Endothelial cell of umbilical vein (primary cell): ENCODE measurements at regions not wholly inside any gene's neighbourhood (a gene's known extent, or its start where the extent isn't known, plus 50 kb on each side); places are given as distances from the start of the nearest gene placed in this dataset.

ENCODE experiments used
- BruUV-seq: library from RNA; stranded (reverse); fragments of 400-500 nt; replicated peaks from 2 replicates; lab custom pipeline; 2021; lab: Mats Ljungman, UMichigan
- CTCF ChIA-PET: fragments of 300-600, 350-600 bp; sonication (Branson Sonifier 250); formaldehyde crosslinking; loops from one replicate; lab custom pipeline; 2021; ENCODE audit warnings: antibody characterized with exemption, inconsistent platforms; lab: Charles Lee
- POLR2A ChIA-PET: fragments of 300-600, 350-600 bp; sonication (Branson Sonifier 250); formaldehyde crosslinking; loops from one replicate; lab custom pipeline; 2021; ENCODE audit warnings: antibody characterized with exemption, inconsistent platforms; lab: Charles Lee
- DNase-seq: peaks from one replicate; pipeline ENCODE4 v3.0.0-alpha.2; 2011; ENCODE audit warnings: low read depth, low spot score
- FAIRE-seq: peaks from 2 replicates; lab custom pipeline; 2011; peaks lifted over from hg19 to GRCh38; lab: Jason Lieb, UNC
- H2AFZ ChIP-seq: 2 replicates; pipeline ENCODE4 v1.6.0; 2012; ENCODE audit warnings: low read depth, low read length, control low read depth, inconsistent platforms
- H3K27ac ChIP-seq: 2 replicates; pipeline ENCODE4 v1.5.1; 2011; ENCODE audit warnings: low read depth, mild to moderate bottlenecking, control low read depth, low read length, moderate library complexity; ENCODE audit not compliant: insufficient read depth
- H3K27me3 ChIP-seq, 2 experiments: 2 replicates each; pipeline versions ENCODE4 v1.6.0 to v1.6.1; 2011; ENCODE audit warnings: low read length in 2 of 2, mixed read lengths in 1 of 2; ENCODE audit not compliant: control insufficient read depth in 2 of 2, insufficient read depth in 2 of 2
- H3K36me3 ChIP-seq, 2 experiments: 2 replicates in 1 of 2; 3 replicates in 1 of 2; pipeline ENCODE4 v1.5.1; 2011; ENCODE audit warnings: low read length in 2 of 2, mild to moderate bottlenecking in 1 of 2, moderate library complexity in 1 of 2; ENCODE audit not compliant: control insufficient read depth in 2 of 2, insufficient read depth in 2 of 2; ENCODE audit errors: extremely low read depth in 1 of 2
- H3K4me1 ChIP-seq: 3 replicates; pipeline ENCODE4 v1.5.1; 2011; ENCODE audit warnings: mild to moderate bottlenecking, low read length; ENCODE audit not compliant: control insufficient read depth, insufficient read depth; ENCODE audit errors: extremely low read depth
- H3K4me2 ChIP-seq: 2 replicates; pipeline ENCODE4 v1.6.1; 2011; ENCODE audit warnings: low read length, control low read depth, mixed read lengths; ENCODE audit not compliant: insufficient read depth
- H3K4me3 ChIP-seq, 3 experiments: fragments of 200-600 bp in 1 of 3; sonication (generic), shearing (Covaris generic) in 1 of 3; replicated peaks in 1 of 3; 2 replicates each; pipeline ENCODE4 v1.5.1; 2011 to 2016; ENCODE audit warnings: control low read depth in 3 of 3, low read length in 3 of 3, mild to moderate bottlenecking in 2 of 3, inconsistent platforms in 1 of 3, low read depth in 1 of 3, moderate library complexity in 1 of 3; ENCODE audit not compliant: insufficient read depth in 1 of 3
- H3K79me2 ChIP-seq: 2 replicates; pipeline ENCODE4 v1.6.0; 2012; ENCODE audit warnings: low read length, inconsistent platforms; ENCODE audit not compliant: control insufficient read depth, insufficient read depth
- H3K9ac ChIP-seq: replicated peaks from 2 replicates; pipeline ENCODE3; 2011; ENCODE audit warnings: low read length, control low read depth; ENCODE audit not compliant: insufficient read depth; ENCODE audit errors: extremely low read depth
- H3K9me1 ChIP-seq: replicated peaks from 3 replicates; pipeline ENCODE4 v1.6.0; 2011; ENCODE audit warnings: mild to moderate bottlenecking, low read length; ENCODE audit not compliant: control insufficient read depth, insufficient read depth; ENCODE audit errors: extremely low read depth
- H3K9me3 ChIP-seq: replicated peaks from 2 replicates; pipeline ENCODE4 v1.5.1; 2012; ENCODE audit warnings: low read length, inconsistent platforms; ENCODE audit not compliant: control insufficient read depth, insufficient read depth
- H4K20me1 ChIP-seq: replicated peaks from 2 replicates; pipeline ENCODE3; 2011; ENCODE audit warnings: mild to moderate bottlenecking, low read length; ENCODE audit not compliant: control insufficient read depth, insufficient read depth; ENCODE audit errors: extremely low read depth
- EZH2 ChIP-seq: IDR thresholded peaks from 2 replicates; pipeline ENCODE4 v1.6.1; 2012; ENCODE audit warnings: borderline replicate concordance, low read depth, mild to moderate bottlenecking, moderate library complexity, low read length, inconsistent platforms; ENCODE audit not compliant: severe bottlenecking
- FOS ChIP-seq: IDR thresholded peaks from 2 replicates; pipeline ENCODE4 v1.6.1; 2011; ENCODE audit warnings: mild to moderate bottlenecking, low read length, moderate library complexity, borderline replicate concordance; ENCODE audit not compliant: insufficient read depth
- GATA2 ChIP-seq: IDR thresholded peaks from 2 replicates; pipeline ENCODE4 v1.7.0; 2011; ENCODE audit warnings: low read depth, mild to moderate bottlenecking, moderate library complexity, mixed read lengths, low read length; ENCODE audit not compliant: insufficient read length, insufficient read depth
- JUN ChIP-seq: IDR thresholded peaks from 2 replicates; pipeline ENCODE4 v1.6.1; 2011; ENCODE audit warnings: borderline replicate concordance, low read depth; ENCODE audit not compliant: insufficient read length, insufficient read depth
- MYC ChIP-seq: IDR thresholded peaks from one replicate; pipeline ENCODE4 v1.6.1; 2011; ENCODE audit warnings: mild to moderate bottlenecking, low read depth, low read length
- POLR2A ChIP-seq: IDR thresholded peaks from 2 replicates; pipeline ENCODE4 v1.6.1; 2012; ENCODE audit warnings: low read depth, mild to moderate bottlenecking, control low read depth, low read length
- POLR2AphosphoS5 ChIP-seq: IDR thresholded peaks from 2 replicates; pipeline ENCODE4 v1.6.1; 2012; ENCODE audit warnings: low read depth, mild to moderate bottlenecking, control low read depth, low read length, moderate library complexity; ENCODE audit not compliant: insufficient read depth
- dilution Hi-C: fragments of 300-500 bp; cut with MboI; formaldehyde crosslinking; loops from one replicate; pipeline ENCODE4 v1.15.0; 2019; ENCODE audit warnings: low sequenced_read_pairs; ENCODE audit not compliant: extremely low pct_ligation_motif_present
- intact Hi-C: fragments of 100-400 bp; cut with micrococcal nuclease; formaldehyde crosslinking; loops from one replicate; pipeline ENCODE4 v1.10.0; 2022
- TF ChIP-seq, protein P1 (sequence below), 2 donors: IDR thresholded peaks; 1 replicate in 1 of 2; 2 replicates in 1 of 2; pipeline ENCODE4 v1.5.1; 2011; ENCODE audit warnings: low read length in 2 of 2, mild to moderate bottlenecking in 2 of 2, moderate library complexity in 2 of 2, control low read depth in 1 of 2, inconsistent platforms in 1 of 2, low read depth in 1 of 2; ENCODE audit not compliant: insufficient read depth in 1 of 2; ENCODE audit errors: extremely low read depth in 1 of 2
- TF ChIP-seq, protein P2 (sequence below): IDR thresholded peaks from 2 replicates; pipeline ENCODE4 v1.6.1; 2011; ENCODE audit not compliant: insufficient read depth, insufficient read length

DNA sequence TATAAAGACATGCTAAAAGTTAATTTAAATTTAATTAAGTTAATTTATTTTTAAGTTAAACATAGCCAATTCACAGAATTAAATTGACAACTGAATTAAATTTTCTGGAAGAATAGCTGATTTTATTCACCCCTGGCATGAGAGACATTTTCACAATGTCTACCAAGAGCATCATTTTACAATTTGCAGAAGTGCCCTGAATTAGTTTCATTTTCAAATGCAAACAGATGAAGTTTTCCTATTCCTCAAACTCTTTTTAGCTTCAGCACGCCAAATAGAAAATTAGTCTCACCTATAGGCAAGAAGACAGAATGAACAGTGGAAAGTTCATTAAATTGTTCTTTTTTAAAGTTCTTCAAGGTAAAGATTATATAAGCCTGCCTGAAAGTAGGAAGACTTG, 259.3 kb downstream of the ZBBX start:
- H3K27ac ChIP-seq, result no peak overlapping the region
- H3K27me3 ChIP-seq, result no peaks in the 10 kb centered on the region
- H3K9me3 ChIP-seq, result no peaks in the 10 kb centered on the region
- ChIA-PET CTCF (no interaction called here), POLR2A (no interaction called here)
- no TSS peak for BruUV-seq
- no peaks in the 10 kb centered on the region for H3K36me3 ChIP-seq
- TF ChIP-seq JUN, result no peak
- no peak for TF ChIP-seq MYC
- intact Hi-C loops, result no loop called here
- no peak overlapping the region for H3K4me2 ChIP-seq
- no peak overlapping the region for H2AFZ ChIP-seq
- H3K79me2 ChIP-seq, result no peaks in the 10 kb centered on the region
- H4K20me1 ChIP-seq, result no peaks in the 10 kb centered on the region
- H3K4me3 ChIP-seq, result no peak overlapping the region
- H3K9ac ChIP-seq, result no peak overlapping the region
- DNase-seq, result no peak
- H3K4me1 ChIP-seq, result no peaks in the 10 kb centered on the region
- no peak for FAIRE-seq
- dilution Hi-C loops, result no loop called here
- no peaks in the 10 kb centered on the region for H3K9me1 ChIP-seq

DNA sequence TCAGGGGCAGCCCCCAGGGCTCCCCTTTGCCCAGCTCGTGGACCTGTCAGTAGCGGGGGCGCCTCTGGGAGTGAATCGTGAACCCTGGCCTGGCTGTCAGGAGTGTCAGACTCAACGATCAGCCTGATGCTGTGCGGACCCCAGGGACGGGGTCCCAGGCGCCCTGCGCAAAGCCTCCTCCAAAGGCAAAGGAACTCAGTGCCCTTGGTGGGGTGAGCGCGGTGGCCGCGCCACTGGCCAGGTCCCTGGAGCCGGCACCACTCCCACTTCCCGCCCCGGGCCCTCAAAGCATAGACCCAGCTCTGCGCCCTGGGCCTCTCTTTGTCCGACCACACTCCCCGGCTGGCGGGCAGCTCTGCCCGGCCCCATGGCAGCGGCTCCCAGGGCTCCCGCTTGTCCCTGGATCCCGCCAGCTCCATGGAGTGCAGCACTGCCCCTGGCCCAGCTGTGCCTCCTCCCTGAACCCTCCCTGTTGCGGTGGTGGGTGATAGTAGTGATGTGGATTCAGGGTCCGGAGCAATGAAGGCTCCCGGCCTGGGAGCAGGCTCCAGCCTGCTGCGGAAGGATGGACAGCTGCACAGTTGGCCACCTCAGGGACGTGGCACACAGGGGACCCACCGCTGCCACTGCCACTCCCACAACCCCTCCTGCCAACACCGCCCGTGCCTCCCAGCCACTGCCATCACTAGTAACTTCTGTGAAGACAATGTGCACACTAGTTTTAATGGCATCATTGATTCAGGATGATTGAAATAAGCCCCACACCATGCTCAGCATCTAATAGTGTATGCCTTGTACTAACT, 263.8 kb downstream of the ZBBX start:
- Histone ChIP-seq H3K79me2 (no peaks in the 10 kb centered on the region), H2AFZ (no peak overlapping the region), H3K9me3 (peaks cover 4% of the 10 kb centered on the region), H3K9ac (no peak overlapping the region), H3K27ac (no peak overlapping the region), H3K9me1 (no peaks in the 10 kb centered on the region), H3K27me3 (no peaks in the 10 kb centered on the region), H3K4me3 (no peak overlapping the region), H3K4me2 (no peak overlapping the region), H4K20me1 (no peaks in the 10 kb centered on the region), H3K4me1 (no peaks in the 10 kb centered on the region), H3K36me3 (no peaks in the 10 kb centered on the region)
- TF ChIP-seq, protein P1, sequence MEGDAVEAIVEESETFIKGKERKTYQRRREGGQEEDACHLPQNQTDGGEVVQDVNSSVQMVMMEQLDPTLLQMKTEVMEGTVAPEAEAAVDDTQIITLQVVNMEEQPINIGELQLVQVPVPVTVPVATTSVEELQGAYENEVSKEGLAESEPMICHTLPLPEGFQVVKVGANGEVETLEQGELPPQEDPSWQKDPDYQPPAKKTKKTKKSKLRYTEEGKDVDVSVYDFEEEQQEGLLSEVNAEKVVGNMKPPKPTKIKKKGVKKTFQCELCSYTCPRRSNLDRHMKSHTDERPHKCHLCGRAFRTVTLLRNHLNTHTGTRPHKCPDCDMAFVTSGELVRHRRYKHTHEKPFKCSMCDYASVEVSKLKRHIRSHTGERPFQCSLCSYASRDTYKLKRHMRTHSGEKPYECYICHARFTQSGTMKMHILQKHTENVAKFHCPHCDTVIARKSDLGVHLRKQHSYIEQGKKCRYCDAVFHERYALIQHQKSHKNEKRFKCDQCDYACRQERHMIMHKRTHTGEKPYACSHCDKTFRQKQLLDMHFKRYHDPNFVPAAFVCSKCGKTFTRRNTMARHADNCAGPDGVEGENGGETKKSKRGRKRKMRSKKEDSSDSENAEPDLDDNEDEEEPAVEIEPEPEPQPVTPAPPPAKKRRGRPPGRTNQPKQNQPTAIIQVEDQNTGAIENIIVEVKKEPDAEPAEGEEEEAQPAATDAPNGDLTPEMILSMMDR (IDR thresholded peaks at IDR 0.05; ENCODE audit: extremely low read depth in 1 of 2, insufficient read depth in 1 of 2, low read depth in 1 of 2, low read length in 2 of 2), result no peak
- TF ChIP-seq FOS (no peak), POLR2AphosphoS5 (no peak), EZH2 (no peak), GATA2 (no peak), POLR2A (no peak), MYC (no peak), JUN (no peak)
- TF ChIP-seq, protein P2, sequence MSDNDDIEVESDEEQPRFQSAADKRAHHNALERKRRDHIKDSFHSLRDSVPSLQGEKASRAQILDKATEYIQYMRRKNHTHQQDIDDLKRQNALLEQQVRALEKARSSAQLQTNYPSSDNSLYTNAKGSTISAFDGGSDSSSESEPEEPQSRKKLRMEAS, result no peak
- FAIRE-seq (no peak), DNase-seq (no peak)
- POLR2A ChIA-PET, result no interaction called here
- dilution Hi-C loops, result no loop called here
- intact Hi-C loops, result no loop called here
- CTCF ChIA-PET, result no interaction called here
- BruUV-seq, result no TSS peak
